ENCODE measurements at regions not wholly inside any gene's neighbourhood (a gene's known extent, or its start where the extent isn't known, plus 50 kb on each side); places are given as distances from the start of the nearest gene placed in this dataset.

DNA sequence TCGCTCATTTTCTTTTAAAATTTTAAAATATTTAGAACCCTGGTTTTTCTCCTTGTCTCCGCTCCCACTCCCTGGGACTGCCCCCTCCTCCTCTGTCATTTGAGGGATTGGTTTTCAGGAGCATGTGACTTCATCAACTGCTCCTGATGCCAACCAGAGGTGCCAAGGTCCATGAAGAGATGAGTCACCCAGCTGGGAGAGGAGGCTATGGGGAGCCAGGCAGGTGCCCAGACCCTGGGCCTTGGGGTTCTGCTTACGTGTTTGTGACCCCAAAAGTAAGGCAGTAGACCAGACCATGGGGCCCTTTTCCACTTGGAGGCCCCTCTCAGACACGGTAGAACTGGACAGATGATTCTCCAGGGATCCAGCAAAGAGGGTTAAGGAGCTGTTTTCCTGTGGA, 167.0 kb downstream of the FGF18 start:
- TF ChIP-seq CTCF (IDR thresholded peaks at IDR 0.05; ENCODE audit: low read length) (no peak), EZH2 (IDR thresholded peaks at IDR 0.05; ENCODE audit: borderline replicate concordance, low read length) (no peak)
